Hepatocyte (in vitro differentiated cells): ENCODE measurements at regions not wholly inside any gene's neighbourhood (a gene's known extent, or its start where the extent isn't known, plus 50 kb on each side); places are given as distances from the start of the nearest gene placed in this dataset.

ENCODE experiments used
- CTCF ChIP-seq: fragments of 200-600 bp; sonication (generic); IDR thresholded peaks from 2 replicates; pipeline ENCODE4 v1.5.1; 2016; ENCODE audit warnings: antibody characterized with exemption, mild to moderate bottlenecking; ENCODE audit not compliant: poor library complexity
- EZH2 ChIP-seq: fragments of 200-600 bp; sonication (generic); IDR thresholded peaks from 2 replicates; pipeline ENCODE4 v1.6.1; 2016; ENCODE audit warnings: antibody characterized with exemption, mild to moderate bottlenecking, borderline replicate concordance

GRCh38 chr7:52752891-52753290 is 282.5 kb upstream of the POM121L12 start:
- no peak for TF ChIP-seq EZH2
- no peak for TF ChIP-seq CTCF
